ENCODE measurements at regions not wholly inside any gene's neighbourhood (a gene's known extent, or its start where the extent isn't known, plus 50 kb on each side); places are given as distances from the start of the nearest gene placed in this dataset.
"Not testable (repeated sequence)": the region's sequence is repeated elsewhere in the genome, so short reads cannot be mapped to it uniquely, and the experiment has no call there.

- Mint-ChIP-seq H3K27ac (no peak overlapping the region), H3K27me3 (no peaks in the 10 kb centered on the region), H3K4me1 (ENCODE audit: low read depth) (no peaks in the 10 kb centered on the region), H3K36me3 (ENCODE audit: low read depth) (no peaks in the 10 kb centered on the region), H3K9me3 (no peaks in the 10 kb centered on the region), H3K4me3 (no peak overlapping the region)
- intact Hi-C loops (cut with micrococcal nuclease): no loop called here
These were observed 99.0 kb downstream of the OLFM1 start for GRCh38 chr9:135186248-135187164.

- no peaks in the 10 kb centered on the region for H3K9me3 Mint-ChIP-seq
- H3K36me3 Mint-ChIP-seq (ENCODE audit: low read depth): no peaks in the 10 kb centered on the region
- intact Hi-C loops (cut with micrococcal nuclease): no loop called here
- H3K4me3 Mint-ChIP-seq: no peak overlapping the region
- H3K4me1 Mint-ChIP-seq (ENCODE audit: low read depth): no peaks in the 10 kb centered on the region
- no peaks in the 10 kb centered on the region for H3K27me3 Mint-ChIP-seq
- no peak overlapping the region for H3K27ac Mint-ChIP-seq
These were observed 99.9 kb downstream of the OLFM1 start for GRCh38 chr9:135187365-135187764.

GRCh38 chr9:135188681-135189151, 101.2 kb downstream of the OLFM1 start:
- no peaks in the 10 kb centered on the region for H3K9me3 Mint-ChIP-seq
- intact Hi-C loops (cut with micrococcal nuclease): no loop called here
- H3K36me3 Mint-ChIP-seq (ENCODE audit: low read depth): no peaks in the 10 kb centered on the region
- H3K4me3 Mint-ChIP-seq: no peak overlapping the region
- no peak overlapping the region for H3K27ac Mint-ChIP-seq
- no peaks in the 10 kb centered on the region for H3K27me3 Mint-ChIP-seq
- no peaks in the 10 kb centered on the region for H3K4me1 Mint-ChIP-seq (ENCODE audit: low read depth)

GRCh38 chr9:135189497-135189896, 102.0 kb downstream of the OLFM1 start:
- Mint-ChIP-seq H3K27ac (no peak overlapping the region), H3K36me3 (ENCODE audit: low read depth) (no peaks in the 10 kb centered on the region), H3K9me3 (no peaks in the 10 kb centered on the region), H3K4me3 (no peak overlapping the region), H3K4me1 (ENCODE audit: low read depth) (no peaks in the 10 kb centered on the region), H3K27me3 (peaks cover 2% of the 10 kb centered on the region)
- intact Hi-C loops (cut with micrococcal nuclease): no loop called here

GRCh38 chr9:135190789-135191577, 103.5 kb downstream of the OLFM1 start:
- intact Hi-C loops (cut with micrococcal nuclease): no loop called here
- Mint-ChIP-seq H3K9me3 (no peaks in the 10 kb centered on the region), H3K36me3 (ENCODE audit: low read depth) (no peaks in the 10 kb centered on the region), H3K4me3 (no peak overlapping the region), H3K27ac (no peak overlapping the region), H3K4me1 (ENCODE audit: low read depth) (no peaks in the 10 kb centered on the region), H3K27me3 (peaks cover 2% of the 10 kb centered on the region)

GRCh38 chr9:135192686-135193085, 105.2 kb downstream of the OLFM1 start:
- Mint-ChIP-seq H3K36me3 (ENCODE audit: low read depth) (no peaks in the 10 kb centered on the region), H3K27me3 (peaks cover 3% of the 10 kb centered on the region), H3K27ac (no peak overlapping the region), H3K4me1 (ENCODE audit: low read depth) (no peaks in the 10 kb centered on the region), H3K4me3 (no peak overlapping the region), H3K9me3 (peaks cover 8% of the 10 kb centered on the region)
- intact Hi-C loops (cut with micrococcal nuclease): no loop called here

- H3K27me3 Mint-ChIP-seq: peaks cover 16% of the 10 kb centered on the region
- H3K27ac Mint-ChIP-seq; H3K4me1 Mint-ChIP-seq (ENCODE audit: low read depth); H3K9me3 Mint-ChIP-seq; H3K4me3 Mint-ChIP-seq; intact Hi-C loops (cut with micrococcal nuclease); H3K36me3 Mint-ChIP-seq (ENCODE audit: low read depth): not testable (repeated sequence)
These were observed 108.5 kb downstream of the OLFM1 start for GRCh38 chr9:135195975-135196374.

- intact Hi-C loops (cut with micrococcal nuclease): no loop called here
- no peaks in the 10 kb centered on the region for H3K36me3 Mint-ChIP-seq (ENCODE audit: low read depth)
- H3K4me1 Mint-ChIP-seq (ENCODE audit: low read depth): no peaks in the 10 kb centered on the region
- no peak overlapping the region for H3K4me3 Mint-ChIP-seq
- H3K9me3 Mint-ChIP-seq: peaks cover 8% of the 10 kb centered on the region
- peaks cover 16% of the 10 kb centered on the region for H3K27me3 Mint-ChIP-seq
- no peak overlapping the region for H3K27ac Mint-ChIP-seq
These were observed 109.0 kb downstream of the OLFM1 start for GRCh38 chr9:135196474-135196873.

- H3K4me1 Mint-ChIP-seq (ENCODE audit: low read depth): no peaks in the 10 kb centered on the region
- H3K4me3 Mint-ChIP-seq: no peak overlapping the region
- H3K27ac Mint-ChIP-seq: no peak overlapping the region
- no peaks in the 10 kb centered on the region for H3K36me3 Mint-ChIP-seq (ENCODE audit: low read depth)
- intact Hi-C loops (cut with micrococcal nuclease): no loop called here
- peaks cover 16% of the 10 kb centered on the region for H3K27me3 Mint-ChIP-seq
- H3K9me3 Mint-ChIP-seq: peaks cover 8% of the 10 kb centered on the region
These were observed 110.7 kb downstream of the OLFM1 start for GRCh38 chr9:135198144-135198543.

GRCh38 chr9:135198586-135199285, 111.3 kb downstream of the OLFM1 start:
- Mint-ChIP-seq H3K36me3 (ENCODE audit: low read depth) (no peaks in the 10 kb centered on the region), H3K4me1 (ENCODE audit: low read depth) (no peaks in the 10 kb centered on the region), H3K4me3 (no peak overlapping the region), H3K27me3 (peaks cover 16% of the 10 kb centered on the region), H3K27ac (no peak overlapping the region), H3K9me3 (peaks cover 8% of the 10 kb centered on the region)
- intact Hi-C loops (cut with micrococcal nuclease): no loop called here

- H3K27ac Mint-ChIP-seq: no peak overlapping the region
- no peaks in the 10 kb centered on the region for H3K4me1 Mint-ChIP-seq (ENCODE audit: low read depth)
- peaks cover 14% of the 10 kb centered on the region for H3K27me3 Mint-ChIP-seq
- peaks cover 8% of the 10 kb centered on the region for H3K9me3 Mint-ChIP-seq
- H3K4me3 Mint-ChIP-seq: no peak overlapping the region
- intact Hi-C loops (cut with micrococcal nuclease): no loop called here
- H3K36me3 Mint-ChIP-seq (ENCODE audit: low read depth): no peaks in the 10 kb centered on the region
These were observed 112.0 kb downstream of the OLFM1 start for GRCh38 chr9:135199489-135199888.

GRCh38 chr9:135201711-135202110, 114.2 kb downstream of the OLFM1 start:
- Mint-ChIP-seq H3K4me1 (ENCODE audit: low read depth) (no peaks in the 10 kb centered on the region), H3K9me3 (peaks cover 4% of the 10 kb centered on the region), H3K36me3 (ENCODE audit: low read depth) (no peaks in the 10 kb centered on the region), H3K4me3 (no peak overlapping the region), H3K27me3 (peaks cover 14% of the 10 kb centered on the region), H3K27ac (no peak overlapping the region)
- intact Hi-C loops (cut with micrococcal nuclease): no loop called here

- no peak overlapping the region for H3K4me3 Mint-ChIP-seq
- no peaks in the 10 kb centered on the region for H3K4me1 Mint-ChIP-seq (ENCODE audit: low read depth)
- no peak overlapping the region for H3K27ac Mint-ChIP-seq
- intact Hi-C loops (cut with micrococcal nuclease): no loop called here
- H3K36me3 Mint-ChIP-seq (ENCODE audit: low read depth): no peaks in the 10 kb centered on the region
- no peaks in the 10 kb centered on the region for H3K27me3 Mint-ChIP-seq
- H3K9me3 Mint-ChIP-seq: no peaks in the 10 kb centered on the region
These were observed 116.7 kb downstream of the OLFM1 start for GRCh38 chr9:135204177-135204576.

GRCh38 chr9:135209136-135209535, 121.7 kb downstream of the OLFM1 start:
- Mint-ChIP-seq H3K36me3 (ENCODE audit: low read depth) (no peaks in the 10 kb centered on the region), H3K9me3 (peaks cover 20% of the 10 kb centered on the region), H3K27ac (no peak overlapping the region), H3K4me3 (no peak overlapping the region), H3K27me3 (no peaks in the 10 kb centered on the region), H3K4me1 (ENCODE audit: low read depth) (no peaks in the 10 kb centered on the region)
- intact Hi-C loops (cut with micrococcal nuclease): no loop called here
